ENCODE measurements at regions not wholly inside any gene's neighbourhood (a gene's known extent, or its start where the extent isn't known, plus 50 kb on each side); places are given as distances from the start of the nearest gene placed in this dataset.

DNA sequence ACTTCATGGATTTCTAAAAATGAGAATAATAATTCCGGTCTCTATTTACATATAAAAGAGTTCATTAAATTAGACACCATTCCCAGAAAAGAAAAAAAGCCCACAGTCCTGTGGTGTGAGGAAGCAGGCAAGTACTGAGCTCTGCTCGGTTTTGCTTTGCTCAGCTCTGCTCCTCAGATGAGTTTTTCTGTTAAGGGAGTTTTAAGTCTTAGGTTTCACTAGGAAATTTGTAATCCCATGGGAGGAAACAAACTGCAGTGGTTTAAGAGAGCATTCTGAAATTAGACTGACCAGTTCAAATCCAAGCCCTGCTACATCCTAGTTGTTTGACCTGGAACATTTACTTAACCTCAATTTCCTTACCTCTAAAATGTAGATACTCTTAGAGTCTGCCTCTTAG lies 338.6 kb upstream of the MMADHC start:
- TF ChIP-seq, protein P1, sequence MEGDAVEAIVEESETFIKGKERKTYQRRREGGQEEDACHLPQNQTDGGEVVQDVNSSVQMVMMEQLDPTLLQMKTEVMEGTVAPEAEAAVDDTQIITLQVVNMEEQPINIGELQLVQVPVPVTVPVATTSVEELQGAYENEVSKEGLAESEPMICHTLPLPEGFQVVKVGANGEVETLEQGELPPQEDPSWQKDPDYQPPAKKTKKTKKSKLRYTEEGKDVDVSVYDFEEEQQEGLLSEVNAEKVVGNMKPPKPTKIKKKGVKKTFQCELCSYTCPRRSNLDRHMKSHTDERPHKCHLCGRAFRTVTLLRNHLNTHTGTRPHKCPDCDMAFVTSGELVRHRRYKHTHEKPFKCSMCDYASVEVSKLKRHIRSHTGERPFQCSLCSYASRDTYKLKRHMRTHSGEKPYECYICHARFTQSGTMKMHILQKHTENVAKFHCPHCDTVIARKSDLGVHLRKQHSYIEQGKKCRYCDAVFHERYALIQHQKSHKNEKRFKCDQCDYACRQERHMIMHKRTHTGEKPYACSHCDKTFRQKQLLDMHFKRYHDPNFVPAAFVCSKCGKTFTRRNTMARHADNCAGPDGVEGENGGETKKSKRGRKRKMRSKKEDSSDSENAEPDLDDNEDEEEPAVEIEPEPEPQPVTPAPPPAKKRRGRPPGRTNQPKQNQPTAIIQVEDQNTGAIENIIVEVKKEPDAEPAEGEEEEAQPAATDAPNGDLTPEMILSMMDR (IDR thresholded peaks at IDR 0.05), result no peak
- TF ChIP-seq POLR2AphosphoS5 (IDR thresholded peaks at IDR 0.05) (no peak), POLR2A (IDR thresholded peaks at IDR 0.05) (no peak), EP300 (IDR thresholded peaks at IDR 0.05) (no peak)

All from suprapubic skin (tissue), 4 donors.